ENCODE measurements at regions not wholly inside any gene's neighbourhood (a gene's known extent, or its start where the extent isn't known, plus 50 kb on each side); places are given as distances from the start of the nearest gene placed in this dataset.

DNA sequence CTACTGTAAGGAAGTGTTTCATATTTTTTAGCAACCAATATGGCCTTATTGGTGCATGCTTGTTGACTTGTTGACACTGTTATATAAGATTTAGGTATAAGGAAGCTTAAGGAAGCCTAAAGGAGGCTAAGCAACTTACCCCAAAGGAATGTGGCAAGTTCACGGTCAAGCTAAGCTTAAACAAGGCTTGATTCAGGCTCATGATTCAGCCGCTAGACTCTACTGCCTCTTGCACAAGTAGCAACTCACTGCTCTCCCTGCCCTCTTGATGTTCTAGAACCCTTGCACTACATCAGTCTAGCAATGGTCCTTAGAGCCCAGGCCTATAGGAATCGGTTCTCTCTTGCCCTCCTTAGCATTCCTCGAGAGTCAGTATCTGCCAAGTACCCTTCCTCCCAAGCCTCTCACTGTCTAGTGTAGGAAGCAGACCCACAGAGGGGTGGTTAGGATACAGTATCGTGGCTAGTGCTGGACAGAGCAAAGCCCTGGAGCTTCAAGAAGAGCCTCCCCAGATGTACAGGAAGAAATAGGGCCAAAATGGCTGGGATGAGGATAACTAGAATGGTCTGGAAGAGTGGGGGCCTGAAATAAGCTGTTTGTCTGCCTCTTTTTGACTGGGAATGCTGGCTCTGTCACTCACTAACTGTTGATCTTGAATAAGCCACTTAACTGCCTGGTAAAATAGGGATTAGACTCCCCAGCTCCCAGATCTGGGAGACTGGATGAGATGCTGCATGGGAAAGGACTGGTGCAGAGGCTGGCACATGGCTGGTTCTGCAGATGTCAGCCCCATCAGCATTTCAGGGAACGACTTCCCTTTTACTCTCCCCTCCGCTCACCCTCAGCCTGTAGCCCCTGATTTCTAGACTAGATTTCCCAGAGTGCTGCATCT is 122.2 kb downstream of the NAV1 start:
- no peak for DNase-seq

DNA sequence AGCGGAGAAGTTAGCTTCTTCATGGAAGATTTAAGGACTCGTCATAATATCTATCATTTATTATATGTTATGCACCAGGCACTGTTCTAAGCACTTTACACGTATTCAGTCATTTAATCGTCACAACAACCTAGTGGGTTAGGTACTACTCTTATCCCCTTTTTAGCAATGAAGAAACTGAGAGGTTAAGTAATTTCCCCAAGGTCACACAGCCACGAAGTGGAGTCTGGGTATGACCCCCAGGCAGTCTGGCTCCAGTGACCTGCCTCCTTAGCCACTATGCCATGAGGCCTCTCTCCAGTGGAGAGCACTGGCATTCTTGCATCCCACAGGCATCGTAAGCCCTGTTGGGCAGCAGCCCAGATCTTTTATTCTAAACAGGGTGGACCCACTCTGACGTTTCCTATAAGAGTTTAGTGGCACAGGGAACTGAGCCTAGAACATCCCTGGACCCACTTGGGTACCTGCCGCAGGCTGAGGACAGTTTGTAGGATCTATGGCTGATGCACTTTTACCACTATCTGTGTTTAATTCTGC is 123.0 kb downstream of the NAV1 start:
- no peak for DNase-seq

DNA sequence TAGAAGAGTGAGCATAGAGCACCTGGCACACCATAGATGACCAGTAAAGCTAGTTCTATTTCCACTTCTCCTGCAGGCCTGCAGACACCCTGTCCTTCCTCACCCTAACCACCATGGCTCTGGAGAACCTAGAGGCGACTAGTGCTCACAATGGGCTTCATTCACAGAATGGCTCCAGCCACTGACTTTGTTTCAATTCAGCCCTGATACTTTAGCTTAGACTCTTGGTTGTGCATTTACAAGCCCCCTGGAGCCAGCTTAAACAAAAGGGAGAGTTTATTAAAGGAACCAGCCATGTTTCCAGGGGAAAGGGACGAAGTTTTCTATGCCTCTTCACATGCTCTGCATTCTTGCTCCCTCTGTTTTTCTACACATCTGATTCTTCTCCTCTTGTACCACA is 123.7 kb downstream of the NAV1 start:
- no peak for DNase-seq

DNA sequence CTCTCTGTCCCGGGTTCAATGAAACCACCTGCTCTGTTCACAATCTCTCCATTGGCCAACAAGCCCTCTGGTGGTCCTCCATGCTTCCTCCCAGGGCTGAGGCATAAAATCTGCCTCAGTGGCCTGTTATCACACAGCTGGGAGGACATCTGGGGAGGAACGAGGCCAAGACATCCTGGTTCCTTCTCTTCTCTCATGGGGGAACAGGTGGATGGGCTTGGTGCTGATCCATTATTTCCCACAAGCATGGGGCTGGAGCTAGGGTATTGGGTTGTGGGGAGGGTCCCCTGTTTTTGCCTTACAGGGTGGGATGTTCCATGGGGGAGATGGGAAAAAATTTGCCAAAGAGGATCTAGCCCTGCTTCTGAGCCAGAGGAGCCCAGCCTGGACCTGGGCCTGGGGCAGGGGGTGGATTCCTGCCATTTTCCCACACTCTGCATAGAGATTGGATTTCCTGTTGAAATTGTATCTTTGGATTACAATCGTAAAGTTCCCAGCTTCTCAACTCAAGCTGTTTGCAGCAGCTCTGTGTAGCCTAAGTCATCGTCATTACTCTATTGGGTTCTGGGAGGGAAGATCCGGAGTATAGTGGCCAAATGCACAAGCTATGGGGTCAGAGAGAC is 124.7 kb downstream of the NAV1 start:
- DNase-seq = no peak

DNA sequence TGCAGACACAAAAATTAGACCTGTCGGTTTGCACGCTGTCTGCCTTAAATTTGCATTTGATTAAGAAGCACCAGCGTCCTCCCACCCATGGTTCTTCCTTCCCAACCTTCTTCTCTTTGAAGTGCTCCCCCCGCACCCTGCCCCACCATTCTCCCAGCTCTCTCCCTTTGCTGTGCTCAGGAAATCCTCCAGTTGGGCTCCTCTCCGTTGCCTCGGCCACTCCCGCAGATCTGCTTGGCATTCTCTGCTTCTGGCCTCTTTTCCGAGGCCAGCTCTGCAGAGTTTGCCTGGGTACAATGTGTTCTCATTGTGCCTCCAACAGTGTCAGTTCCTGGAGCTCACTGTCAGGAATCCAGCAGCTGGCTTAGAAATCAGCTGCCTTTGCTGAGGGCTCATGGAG is 126.1 kb downstream of the NAV1 start:
- no peak for DNase-seq

DNA sequence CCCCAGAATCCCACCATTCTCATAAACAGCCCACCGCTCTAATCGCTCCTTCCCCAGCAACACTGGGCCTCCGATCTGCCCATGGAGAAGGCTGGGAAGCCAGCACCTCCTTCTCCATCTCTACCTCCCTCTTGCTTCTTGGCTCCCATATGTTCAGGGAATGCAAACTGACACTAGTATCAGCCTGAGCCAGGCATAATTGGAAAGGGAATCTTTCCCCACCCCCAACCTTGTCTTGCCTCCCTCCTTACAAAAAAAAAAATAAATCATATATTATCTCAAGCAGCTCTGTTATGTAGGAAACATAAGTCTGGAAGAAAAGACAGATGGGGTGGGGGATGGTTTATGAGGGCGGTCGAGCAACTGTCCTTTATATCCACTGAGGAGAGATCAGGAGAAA is 127.2 kb downstream of the NAV1 start:
- no peak for DNase-seq

DNA sequence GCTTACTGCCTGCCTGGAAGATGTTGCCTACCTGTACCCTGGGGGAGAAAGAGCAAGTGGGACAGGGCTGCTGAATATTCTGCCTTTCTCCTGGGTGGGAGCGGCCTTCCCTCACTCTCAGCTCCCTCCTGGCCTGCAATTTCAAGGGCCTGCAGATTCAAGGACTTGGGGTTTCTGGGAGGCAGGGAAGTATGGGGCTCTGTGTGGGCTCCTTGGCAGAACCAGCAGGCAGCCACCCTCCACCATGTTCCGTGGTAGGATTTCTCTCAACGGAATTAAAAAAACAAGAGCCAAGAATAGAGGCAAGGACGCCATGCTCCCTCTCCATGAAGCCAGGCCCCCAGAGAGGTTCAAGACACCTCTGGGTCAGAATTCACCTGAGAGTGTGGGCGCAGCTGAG is 127.7 kb downstream of the NAV1 start:
- DNase-seq = no peak

DNA sequence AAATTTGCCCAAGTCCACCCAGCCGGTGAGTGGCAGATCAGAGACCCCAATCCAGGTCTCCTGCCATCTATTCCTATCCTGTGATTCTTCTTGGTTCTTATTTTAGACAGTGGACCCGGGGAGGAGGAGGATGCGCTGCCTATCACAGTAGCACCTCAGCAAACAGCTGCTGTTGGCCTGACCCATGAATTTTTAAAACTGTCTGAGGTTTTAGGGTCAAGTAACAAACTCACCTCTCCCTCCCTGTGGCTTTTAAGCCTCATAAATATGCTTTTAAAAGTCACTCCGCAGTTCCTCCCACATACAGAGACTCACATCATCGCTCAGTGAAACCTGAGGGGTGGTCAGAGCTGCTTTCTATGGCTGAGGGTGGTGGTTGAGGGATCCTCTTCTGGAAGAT is 128.6 kb downstream of the NAV1 start:
- DNase-seq = no peak

DNA sequence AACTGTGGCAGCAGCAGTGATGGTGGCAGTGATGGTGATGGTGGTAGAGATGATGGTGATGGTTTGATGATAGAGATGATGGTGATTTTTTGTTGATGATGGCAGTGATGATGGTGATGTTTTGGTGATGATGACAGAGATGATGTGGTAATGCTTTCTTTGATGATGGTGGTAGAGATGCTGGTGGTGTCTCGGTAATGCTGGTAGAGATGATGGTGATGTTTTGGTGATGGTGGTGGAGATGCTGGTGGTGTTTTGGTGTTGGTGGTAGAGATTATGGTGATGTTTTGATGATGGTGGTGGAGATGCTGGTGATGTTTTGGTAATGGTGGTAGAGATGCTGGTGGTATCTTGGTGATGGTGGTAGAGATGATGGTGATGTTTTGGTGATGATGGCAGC is 131.6 kb downstream of the NAV1 start:
- no peak for DNase-seq

DNA sequence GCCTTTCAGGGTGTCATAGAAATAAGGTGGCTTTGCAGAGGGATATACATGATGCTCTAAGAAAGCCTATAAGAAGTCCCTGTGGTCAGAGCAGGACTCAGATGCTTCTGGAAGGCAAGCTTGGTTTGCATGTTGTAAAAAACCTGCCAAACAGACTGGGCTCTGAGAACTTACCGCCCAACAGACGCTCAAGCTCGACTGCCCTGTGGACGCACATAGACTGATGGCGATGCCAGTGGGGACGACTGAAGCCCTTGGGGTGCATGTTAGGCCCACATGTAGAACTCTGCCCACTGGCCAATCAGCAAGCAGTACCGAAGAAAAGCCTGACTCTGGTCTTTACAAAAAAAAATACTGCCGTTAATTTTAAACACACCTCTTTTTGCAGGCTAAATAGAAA is 133.8 kb downstream of the NAV1 start:
- no peak for DNase-seq

DNA sequence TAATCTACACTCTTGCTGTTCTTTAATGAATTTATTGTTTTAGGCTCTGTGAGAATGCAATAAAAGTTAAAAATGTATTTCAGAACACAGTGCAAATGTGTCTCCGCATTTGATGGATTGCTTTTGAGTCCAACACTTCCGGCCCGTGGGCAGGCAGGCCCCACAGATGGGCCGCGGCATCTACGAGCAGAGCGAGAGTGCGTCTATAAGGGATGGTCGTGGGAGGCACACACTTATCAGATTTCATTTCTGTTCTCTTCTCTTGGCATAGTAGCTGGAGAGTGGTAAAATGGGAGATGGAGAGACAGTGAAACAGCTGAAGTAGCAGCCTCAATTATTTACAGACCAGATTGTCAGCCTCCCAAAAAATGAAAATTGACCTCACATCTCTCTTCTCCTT is 134.2 kb downstream of the NAV1 start:
- DNase-seq = no peak

DNA sequence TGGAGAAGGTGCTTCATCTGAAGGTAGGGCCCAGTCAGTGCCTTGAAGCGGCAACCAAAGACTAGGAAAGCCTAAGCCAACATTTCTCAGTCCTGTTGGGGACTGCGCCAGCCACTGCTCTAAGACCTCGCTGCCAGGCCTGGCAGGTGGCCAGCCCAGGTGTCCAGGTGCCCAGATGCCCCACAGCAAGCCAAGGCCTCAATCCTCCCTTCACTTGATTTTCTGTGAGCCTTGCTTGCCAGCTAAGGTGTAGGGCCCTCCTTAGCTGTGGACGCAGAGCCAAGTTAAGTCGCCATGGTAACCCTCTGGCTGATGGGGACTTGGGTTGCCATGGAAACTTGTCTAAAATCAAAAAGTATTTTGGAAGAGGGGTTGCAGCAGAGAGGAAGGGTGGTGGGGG is 135.0 kb downstream of the NAV1 start:
- no peak for DNase-seq

DNA sequence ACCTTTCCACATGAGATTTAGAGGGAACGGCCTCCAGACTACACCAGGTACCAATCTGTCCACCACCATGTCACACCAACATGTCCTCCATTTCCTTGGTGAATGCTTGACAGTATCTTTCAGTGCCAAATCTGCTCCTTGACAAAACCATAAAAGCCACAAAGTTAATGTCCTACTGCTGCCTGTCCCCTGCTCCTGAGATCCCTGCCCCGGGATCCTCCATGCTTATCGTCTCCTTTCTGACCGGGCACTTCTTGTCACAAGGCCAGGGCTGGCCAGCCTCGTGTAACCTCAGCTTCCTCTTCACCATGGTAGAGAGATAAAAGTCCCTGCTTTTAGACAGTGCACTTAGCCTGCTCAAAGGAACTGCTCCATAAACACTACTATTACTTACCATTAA is 136.2 kb downstream of the NAV1 start:
- DNase-seq = no peak

DNA sequence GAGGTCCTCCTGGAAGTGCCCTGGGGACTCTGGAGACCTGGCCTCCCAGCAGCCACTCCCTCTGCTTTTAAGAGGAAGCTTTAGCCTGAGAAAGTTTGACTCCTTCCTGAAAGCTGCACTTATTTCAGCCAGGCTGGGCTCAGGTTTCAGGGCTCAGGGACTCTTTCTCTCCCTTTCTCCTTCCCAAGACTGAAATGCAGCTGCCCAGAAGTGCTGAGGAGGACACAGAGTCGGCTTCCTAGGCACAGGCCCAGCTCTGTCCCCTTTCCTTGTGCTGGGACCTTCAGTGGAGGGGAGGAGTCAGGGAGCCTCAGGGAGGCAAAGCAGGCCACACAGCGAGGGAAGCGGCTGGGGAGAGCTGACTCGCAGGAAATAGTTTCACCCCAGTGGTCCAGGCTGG is 137.3 kb downstream of the NAV1 start:
- DNase-seq = peak; percentile 55

DNA sequence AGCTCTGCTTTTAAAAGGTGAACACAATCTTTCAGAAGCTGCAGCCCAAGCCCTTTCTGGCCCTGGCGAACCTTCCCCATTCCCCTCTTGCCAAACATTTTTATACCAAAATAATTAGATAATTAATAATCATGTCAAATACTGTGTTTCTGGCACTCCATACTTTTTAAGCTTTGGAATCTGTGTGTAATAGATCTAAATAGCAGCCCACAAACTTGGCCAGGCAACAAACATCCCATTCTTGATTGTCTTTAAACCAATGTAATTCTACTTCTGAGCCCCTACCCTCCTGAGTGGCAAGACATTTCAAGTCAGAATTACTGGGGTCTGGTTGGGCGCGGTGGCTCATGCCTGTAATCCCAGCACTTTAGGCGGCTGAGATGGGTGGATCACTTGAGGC is 137.7 kb downstream of the NAV1 start:
- DNase-seq = no peak

DNA sequence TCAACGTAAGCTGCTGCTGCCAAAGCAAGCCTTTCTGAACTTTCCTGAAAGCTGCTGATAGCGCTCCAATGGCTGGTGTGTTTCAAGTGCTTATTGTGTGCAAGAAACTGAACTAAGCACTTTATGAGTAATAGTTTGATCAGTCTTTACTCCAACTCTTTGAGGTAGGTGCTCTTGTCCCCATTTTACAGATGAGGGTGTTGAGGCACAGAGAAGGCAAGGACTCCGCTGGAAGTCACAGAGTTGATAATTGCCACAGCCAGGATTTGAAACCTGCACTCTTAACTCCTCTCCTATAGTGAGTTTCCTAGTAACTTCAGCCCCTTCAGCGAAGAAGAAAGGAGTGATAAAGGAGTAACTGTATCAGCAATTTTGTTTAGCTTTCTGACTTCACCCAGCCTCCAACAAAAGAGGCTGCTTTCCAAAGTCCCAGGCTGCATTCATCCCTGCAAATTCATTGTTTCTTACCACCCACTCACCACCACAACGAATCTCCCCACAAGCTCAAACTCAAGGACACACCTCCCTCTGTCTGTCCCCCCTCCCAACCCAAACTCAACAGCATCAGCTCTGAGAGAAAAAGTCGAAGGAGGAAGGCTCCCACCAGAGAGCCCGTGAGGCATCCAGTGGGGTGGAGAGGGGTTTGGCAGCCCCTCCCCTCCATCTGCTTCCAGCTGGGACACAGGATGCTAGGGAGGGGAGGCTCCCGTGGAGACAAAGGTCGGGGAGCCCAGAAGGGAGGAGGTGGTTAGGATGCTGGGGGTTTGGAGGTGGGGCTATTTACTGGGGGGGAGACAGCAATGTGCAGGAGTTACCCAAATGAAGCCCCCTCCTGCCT is 139.6 kb downstream of the NAV1 start:
- DNase-seq = no peak

DNA sequence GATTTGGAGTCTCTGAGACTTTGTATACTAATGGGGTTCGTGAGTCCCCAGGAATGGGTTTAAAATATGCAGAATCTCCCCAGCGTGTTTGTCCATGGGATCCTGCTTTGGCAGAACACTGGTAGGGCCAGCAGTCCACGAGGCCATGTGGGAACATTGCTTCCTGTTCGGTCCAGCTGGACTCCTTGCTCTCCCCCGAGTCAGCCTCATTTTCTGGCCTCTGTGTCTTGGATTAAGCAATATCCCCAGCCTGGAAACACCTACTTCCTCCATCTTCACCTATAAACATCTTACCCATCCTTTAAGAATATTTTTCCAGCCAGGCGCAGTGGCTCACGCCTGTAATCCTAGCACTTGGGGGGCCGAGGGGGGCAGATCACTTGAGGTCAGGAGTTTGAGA is 142.4 kb downstream of the NAV1 start:
- no peak for DNase-seq

DNA sequence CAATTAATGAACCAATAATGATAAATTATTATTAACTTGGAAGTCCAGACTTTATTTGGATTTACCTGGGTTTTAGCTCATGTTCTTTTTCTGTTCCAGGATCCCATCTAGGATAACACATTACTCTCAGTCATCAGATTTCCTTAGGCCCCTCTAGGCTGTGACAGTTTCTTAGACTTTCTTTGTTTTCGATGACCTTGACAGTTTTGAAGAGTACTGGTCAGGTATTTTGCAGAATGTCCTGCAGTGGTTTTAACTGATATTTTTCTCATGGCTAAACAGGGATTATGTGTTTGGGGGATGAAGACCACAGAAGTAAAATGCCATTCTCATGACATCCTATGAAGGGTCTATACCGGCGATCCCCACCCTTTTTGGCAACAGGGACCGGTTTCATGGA is 144.0 kb downstream of the NAV1 start:
- DNase-seq = no peak

DNA sequence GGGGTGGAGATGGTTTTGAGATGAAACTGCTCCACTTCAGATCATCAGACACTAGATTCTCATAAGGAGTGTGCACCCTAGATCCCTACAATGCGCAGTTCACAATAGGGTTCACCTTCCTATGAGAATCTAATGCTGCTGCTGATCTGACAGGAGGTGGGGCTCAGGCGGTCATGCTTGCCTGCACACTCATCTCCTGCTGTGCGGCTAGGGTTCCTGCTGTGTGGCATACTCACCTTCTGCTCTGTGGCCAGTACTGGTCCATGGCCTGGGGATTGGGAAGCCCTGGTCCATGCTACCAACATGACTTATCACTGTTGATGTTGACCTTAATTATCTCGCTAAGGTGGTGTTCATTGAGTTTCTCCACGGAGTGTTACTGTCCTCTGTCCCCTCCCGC is 144.5 kb downstream of the NAV1 start:
- no peak for DNase-seq

DNA sequence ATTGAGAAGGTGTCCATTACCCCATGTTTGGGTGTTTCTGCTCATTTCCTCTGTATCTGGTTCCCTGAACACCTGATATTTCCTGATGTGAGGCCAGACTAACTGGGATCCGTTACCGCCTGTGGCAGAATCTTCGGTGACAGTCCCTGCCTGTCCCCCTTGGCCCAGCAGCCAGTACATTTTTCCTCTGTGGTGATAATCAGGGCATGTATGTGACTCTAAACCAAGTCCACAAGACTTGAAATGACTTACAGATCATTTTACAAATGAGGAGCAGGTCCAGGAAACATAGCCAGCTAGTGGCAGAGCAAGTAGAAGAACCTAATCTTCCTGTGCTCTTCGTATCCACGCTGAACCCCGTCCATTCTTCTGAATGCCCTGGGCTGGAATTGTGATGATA is 143.5 kb upstream of the IPO9 start:
- DNase-seq = no peak

DNA sequence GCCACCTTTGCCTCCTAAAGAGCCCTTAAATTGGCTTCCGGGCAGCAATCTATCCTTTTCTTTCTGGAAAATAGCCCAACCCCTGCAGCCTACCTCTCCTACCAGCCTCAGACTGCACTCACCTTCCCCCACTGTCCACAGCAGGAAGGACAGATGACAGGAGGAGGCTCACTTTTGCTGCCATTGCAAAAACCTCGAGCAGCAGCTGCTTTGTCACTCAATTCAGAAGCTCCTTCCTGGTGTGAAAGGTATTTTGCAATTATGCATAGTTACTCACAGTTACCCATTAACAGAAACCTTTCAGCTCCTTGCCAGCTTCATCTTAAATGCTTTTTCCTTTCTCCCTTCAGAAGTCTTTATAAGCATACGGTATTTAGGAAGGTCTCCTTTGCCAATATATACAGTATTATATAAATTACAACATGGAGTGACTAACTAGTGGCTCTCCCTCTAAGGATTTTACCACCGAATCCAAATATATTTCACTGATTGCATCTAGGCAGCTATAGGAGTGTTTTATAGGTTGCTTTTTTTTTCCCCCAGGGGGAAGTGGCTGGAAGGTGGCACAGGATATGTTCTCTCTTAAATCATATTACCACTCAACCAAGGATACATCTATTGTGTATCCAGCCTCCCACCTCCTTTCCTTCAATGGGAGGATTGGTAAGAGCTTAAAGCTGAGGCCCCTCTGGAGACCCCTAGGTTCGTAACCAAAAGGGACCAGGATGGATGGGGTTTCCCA is 142.1 kb upstream of the IPO9 start:
- no peak for DNase-seq

DNA sequence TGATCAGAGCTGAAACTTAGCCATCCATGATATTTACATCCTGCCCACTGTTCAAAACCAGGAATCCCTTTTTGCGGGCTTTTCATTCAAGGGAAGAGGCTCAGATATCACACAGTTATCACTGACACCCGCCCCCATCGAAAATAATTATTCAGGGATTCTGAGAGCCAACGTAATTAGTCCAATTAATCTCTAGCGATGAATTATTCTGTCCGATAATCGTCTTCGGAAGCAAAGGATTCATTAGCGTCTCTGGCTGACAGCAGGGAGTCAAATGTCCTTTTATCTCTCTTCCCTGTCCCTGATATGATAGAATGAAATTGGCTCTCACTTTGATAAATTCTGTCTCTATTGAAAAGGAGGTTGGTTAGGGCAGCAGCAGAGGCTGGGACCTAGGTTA is 140.4 kb upstream of the IPO9 start:
- no peak for DNase-seq

DNA sequence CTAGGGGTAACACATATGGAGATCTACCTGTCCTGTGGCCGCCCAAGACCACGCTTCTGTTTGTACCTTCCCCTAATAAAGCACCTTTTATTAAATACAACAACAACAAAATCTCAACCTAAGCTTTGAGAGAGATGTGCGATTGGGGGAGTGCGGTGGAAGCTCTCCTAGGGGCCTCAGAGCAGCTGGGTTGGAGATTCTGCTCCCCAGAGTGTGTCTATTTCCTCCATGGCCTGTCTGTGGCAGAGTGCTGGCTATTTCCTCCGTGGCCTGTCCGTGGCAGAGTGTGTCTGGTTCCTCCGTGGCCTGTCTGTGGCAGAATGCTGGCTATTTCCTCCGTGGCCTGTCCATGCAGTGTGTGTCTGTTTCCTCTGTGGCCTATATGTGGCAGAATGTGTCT is 139.3 kb upstream of the IPO9 start:
- no peak for DNase-seq

Data from fibroblast of skin of right quadriceps (primary cell).